ENCODE measurements at regions not wholly inside any gene's neighbourhood (a gene's known extent, or its start where the extent isn't known, plus 50 kb on each side); places are given as distances from the start of the nearest gene placed in this dataset.
A peak's percentile ranks its signal among the peaks of the same experiment; 100 is the strongest.

- no peak for DNase-seq (ENCODE audit: low spot score)
These were observed 57.0 kb downstream of the SEC61G start for GRCh38 chr7:54701982-54702381.

- no peak for DNase-seq (ENCODE audit: low spot score)
These were observed 59.3 kb downstream of the SEC61G start for GRCh38 chr7:54699715-54700114.

GRCh38 chr7:54697659-54698186 lies 61.3 kb downstream of the SEC61G start:
- DNase-seq (ENCODE audit: low spot score): no peak

- no peak for DNase-seq (ENCODE audit: low spot score)
These were observed 68.1 kb downstream of the SEC61G start for GRCh38 chr7:54690892-54691291.

GRCh38 chr7:54690050-54690443 lies 69.0 kb downstream of the SEC61G start:
- DNase-seq (ENCODE audit: low spot score): no peak

GRCh38 chr7:54689394-54690049 lies 69.5 kb downstream of the SEC61G start:
- no peak for DNase-seq (ENCODE audit: low spot score)

- DNase-seq (ENCODE audit: low spot score): no peak
These were observed 71.4 kb downstream of the SEC61G start for GRCh38 chr7:54687462-54688212.

GRCh38 chr7:54680377-54681005 lies 78.5 kb downstream of the SEC61G start:
- DNase-seq (ENCODE audit: low spot score): no peak

GRCh38 chr7:54679490-54679817 lies 79.6 kb downstream of the SEC61G start:
- DNase-seq (ENCODE audit: low spot score): no peak

- peak; percentile 25 for DNase-seq (ENCODE audit: low spot score)
These were observed 80.1 kb downstream of the SEC61G start for GRCh38 chr7:54678763-54679489.

- DNase-seq (ENCODE audit: low spot score): no peak
These were observed 84.1 kb downstream of the SEC61G start for GRCh38 chr7:54674891-54675290.

- no peak for DNase-seq (ENCODE audit: low spot score)
These were observed 86.5 kb downstream of the SEC61G start for GRCh38 chr7:54672519-54672918.

- DNase-seq (ENCODE audit: low spot score): no peak
These were observed 94.5 kb downstream of the SEC61G start for GRCh38 chr7:54664235-54665228.

GRCh38 chr7:54663603-54664234 lies 95.3 kb downstream of the SEC61G start:
- DNase-seq (ENCODE audit: low spot score): no peak

- no peak for DNase-seq (ENCODE audit: low spot score)
These were observed 95.8 kb downstream of the SEC61G start for GRCh38 chr7:54663186-54663585.

GRCh38 chr7:54662701-54663100 lies 96.3 kb downstream of the SEC61G start:
- DNase-seq (ENCODE audit: low spot score): no peak

- no peak for DNase-seq (ENCODE audit: low spot score)
These were observed 105.1 kb downstream of the SEC61G start for GRCh38 chr7:54653905-54654304.

- DNase-seq (ENCODE audit: low spot score): no peak
These were observed 100.9 kb downstream of the VSTM2A start for GRCh38 chr7:54643064-54643463.

- DNase-seq (ENCODE audit: low spot score): no peak
These were observed 95.7 kb downstream of the VSTM2A start for GRCh38 chr7:54637712-54638396.

GRCh38 chr7:54632696-54633095 lies 90.5 kb downstream of the VSTM2A start:
- no peak for DNase-seq (ENCODE audit: low spot score)
